GM23338 (cell line): ENCODE measurements at regions not wholly inside any gene's neighbourhood (a gene's known extent, or its start where the extent isn't known, plus 50 kb on each side); places are given as distances from the start of the nearest gene placed in this dataset.

Source experiments
- ATAC-seq: fragments of 200-7000 bp; cut with Tn5 transposase; 3 replicates; pipeline ENCODE4 v1.9.1; 2020
- DNase-seq: peaks from one replicate; pipeline ENCODE4 v3.0.0-alpha.2; 2015; ENCODE audit warnings: low spot score
- H2AFZ ChIP-seq: fragments of 200-600 bp; sonication (generic); 2 replicates; pipeline ENCODE4 v1.8.0; 2016; ENCODE audit warnings: antibody characterized with exemption, mild to moderate bottlenecking, moderate library complexity
- H3F3A ChIP-seq: fragments of 200-600 bp; sonication (generic); replicated peaks from 2 replicates; pipeline ENCODE4 v1.8.0; 2017; ENCODE audit warnings: antibody characterized with exemption, mixed run types, low read depth
- H3K27ac ChIP-seq: fragments of 200-600 bp; sonication (generic); 2 replicates; pipeline ENCODE4 v1.6.1; 2016; ENCODE audit warnings: low read depth
- H3K27me3 ChIP-seq: fragments of 200-600 bp; sonication (generic); 2 replicates; pipeline ENCODE4 v1.8.0; 2016; ENCODE audit warnings: mild to moderate bottlenecking, mixed run types, moderate library complexity; ENCODE audit not compliant: insufficient read depth
- H3K36me3 ChIP-seq: fragments of 200-600 bp; sonication (generic); 2 replicates; pipeline ENCODE4 v1.8.0; 2016; ENCODE audit warnings: mild to moderate bottlenecking; ENCODE audit not compliant: insufficient read depth
- H3K4me1 ChIP-seq: fragments of 200-600 bp; sonication (generic); 2 replicates; pipeline ENCODE4 v1.8.0; 2016; ENCODE audit warnings: mild to moderate bottlenecking, moderate library complexity; ENCODE audit not compliant: insufficient read depth
- H3K4me2 ChIP-seq: fragments of 200-600 bp; sonication (generic); 2 replicates; pipeline ENCODE4 v1.7.1; 2017; ENCODE audit warnings: mixed run types
- H3K4me3 ChIP-seq: fragments of 200-600 bp; sonication (generic); 2 replicates; pipeline ENCODE4 v1.6.1; 2016; ENCODE audit warnings: mixed run types
- H3K79me2 ChIP-seq: fragments of 200-600 bp; sonication (generic); replicated peaks from 2 replicates; pipeline ENCODE4 v1.8.0; 2017; ENCODE audit warnings: mild to moderate bottlenecking; ENCODE audit not compliant: insufficient read depth
- H3K9me2 ChIP-seq: fragments of 200-600 bp; sonication (generic); 2 replicates; pipeline ENCODE4 v1.8.0; 2017; ENCODE audit not compliant: insufficient read depth
- H4K20me1 ChIP-seq: fragments of 200-600 bp; sonication (generic); replicated peaks from 2 replicates; pipeline ENCODE4 v1.8.0; 2017; ENCODE audit warnings: mild to moderate bottlenecking; ENCODE audit not compliant: insufficient read depth
- H3K27ac Mint-ChIP-seq: 2 replicates; pipeline ENCODE4 v1.8.0; 2020; ENCODE audit warnings: inconsistent platforms, mild to moderate bottlenecking, moderate library complexity, mixed read lengths
- H3K27me3 Mint-ChIP-seq: 3 replicates; pipeline ENCODE4 v1.8.0; 2022; ENCODE audit warnings: low read depth, mild to moderate bottlenecking, moderate library complexity, mixed read lengths, inconsistent platforms; ENCODE audit not compliant: insufficient read depth, poor library complexity
- H3K36me3 Mint-ChIP-seq: 3 replicates; pipeline ENCODE4 v1.8.0; 2021; ENCODE audit warnings: low read depth, mild to moderate bottlenecking, inconsistent platforms, moderate library complexity, mixed read lengths
- H3K4me1 Mint-ChIP-seq: 3 replicates; pipeline ENCODE4 v1.8.0; 2020; ENCODE audit warnings: mild to moderate bottlenecking, inconsistent platforms, mixed read lengths
- H3K4me3 Mint-ChIP-seq: 3 replicates; pipeline ENCODE4 v1.8.0; 2021; ENCODE audit warnings: moderate library complexity, mild to moderate bottlenecking, inconsistent platforms, mixed read lengths
- H3K9me3 Mint-ChIP-seq: 3 replicates; pipeline ENCODE4 v1.8.0; 2020; ENCODE audit warnings: moderate library complexity, mild to moderate bottlenecking, inconsistent platforms, mixed read lengths
- CREB1 ChIP-seq: fragments of 250-450 bp; sonication (Bioruptor Pico); IDR thresholded peaks from 2 replicates; pipeline ENCODE4 v1.5.0; 2020; ENCODE audit warnings: low read depth, mild to moderate bottlenecking, moderate library complexity
- EZH2 ChIP-seq: fragments of 200-600 bp; sonication (generic); IDR thresholded peaks from one replicate; pipeline ENCODE4 v1.8.0; 2017; ENCODE audit warnings: antibody characterized with exemption, mild to moderate bottlenecking, low read depth; ENCODE audit not compliant: unreplicated experiment
- JUNB ChIP-seq: IDR thresholded peaks from one replicate; pipeline ENCODE4 v1.6.1; 2016; ENCODE audit warnings: antibody characterized with exemption; ENCODE audit not compliant: unreplicated experiment
- NANOG ChIP-seq: IDR thresholded peaks from 2 replicates; pipeline ENCODE4 v1.6.1; 2016; ENCODE audit warnings: antibody characterized with exemption, borderline replicate concordance
- POLR2AphosphoS5 ChIP-seq: IDR thresholded peaks from 2 replicates; pipeline ENCODE4 v1.6.1; 2016; ENCODE audit warnings: antibody characterized with exemption, low read depth
- STAT1 ChIP-seq: IDR thresholded peaks from one replicate; pipeline ENCODE4 v1.6.1; 2016; ENCODE audit warnings: antibody characterized with exemption; ENCODE audit not compliant: unreplicated experiment
- ZNF114 ChIP-seq: fragments of 250-450 bp; sonication (Bioruptor Pico); IDR thresholded peaks from 2 replicates; pipeline ENCODE4 v1.5.0; 2020; ENCODE audit warnings: mild to moderate bottlenecking, moderate library complexity
- TF ChIP-seq, protein P1 (sequence below): IDR thresholded peaks from 2 replicates; pipeline ENCODE4 v1.6.1; 2016; ENCODE audit warnings: antibody characterized with exemption
- TF ChIP-seq, protein P2 (sequence below): fragments of 250-450 bp; sonication (Bioruptor Pico); IDR thresholded peaks from 2 replicates; pipeline ENCODE4 v1.5.0; 2020; ENCODE audit warnings: mild to moderate bottlenecking, moderate library complexity
- TF ChIP-seq, protein P3 (sequence below): IDR thresholded peaks from one replicate; pipeline ENCODE4 v1.6.1; 2018; ENCODE audit warnings: antibody characterized with exemption; ENCODE audit not compliant: unreplicated experiment

DNA sequence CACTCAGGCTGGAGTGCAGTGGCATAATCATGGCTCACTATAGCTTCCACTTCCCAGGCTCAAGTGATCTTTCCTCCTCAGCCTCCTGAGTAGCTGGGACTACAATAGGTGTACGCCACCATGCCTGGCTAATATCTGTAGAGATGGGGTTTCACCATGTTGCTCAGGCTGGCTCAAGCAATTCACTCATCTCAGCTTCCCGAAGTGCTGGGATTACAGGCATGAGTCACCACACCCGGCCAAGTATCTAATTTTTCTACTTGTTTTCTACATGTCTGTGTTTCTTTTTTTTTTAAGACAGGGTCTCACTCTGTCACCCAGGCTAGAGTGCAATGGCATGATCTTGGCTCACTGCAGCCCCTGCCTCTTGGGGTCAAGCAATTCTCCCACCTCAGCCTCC, 119.7 kb upstream of the MED13L start:
- H3K4me1 Mint-ChIP-seq = no peaks in the 10 kb centered on the region
- H3K9me3 Mint-ChIP-seq = peaks cover 3% of the 10 kb centered on the region; the same call in 1 of the 3 replicates

DNA sequence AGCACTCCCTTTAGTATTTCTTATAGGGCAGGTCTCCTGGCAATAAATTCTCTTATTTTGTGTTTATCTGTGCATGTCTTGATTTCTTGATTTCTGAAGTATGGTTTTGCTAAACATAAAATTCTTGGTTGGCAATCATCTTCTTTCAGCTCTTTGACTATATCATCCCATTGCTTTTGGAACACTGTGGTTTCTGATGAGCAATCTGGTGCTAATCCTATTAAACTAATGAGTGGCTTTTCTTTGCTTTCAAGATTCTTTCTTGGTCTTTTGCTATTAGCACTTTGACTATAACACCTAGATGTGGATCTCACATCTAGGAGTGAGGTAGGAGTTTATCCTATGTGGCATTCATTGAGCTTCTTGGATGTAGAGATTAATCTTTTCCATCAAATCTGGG, 120.7 kb upstream of the MED13L start:
- no peak overlapping the region for H3K4me3 Mint-ChIP-seq
- no peaks in the 10 kb centered on the region for H3K4me1 ChIP-seq
- no peak for DNase-seq
- peaks cover 3% of the 10 kb centered on the region; the same call in 1 of the 3 replicates for H3K9me3 Mint-ChIP-seq
- H3K27me3 ChIP-seq = no peaks in the 10 kb centered on the region
- no peak overlapping the region for H3K27ac Mint-ChIP-seq
- H4K20me1 ChIP-seq = no peaks in the 10 kb centered on the region
- no peaks in the 10 kb centered on the region for H3K36me3 Mint-ChIP-seq
- H3K4me2 ChIP-seq = no peak overlapping the region
- no peak for ATAC-seq
- H3F3A ChIP-seq = no peaks in the 10 kb centered on the region
- H3K9me2 ChIP-seq = no peaks in the 10 kb centered on the region
- H3K4me3 ChIP-seq = no peak overlapping the region
- H3K36me3 ChIP-seq = no peaks in the 10 kb centered on the region
- H3K79me2 ChIP-seq = no peaks in the 10 kb centered on the region
- no peak overlapping the region for H3K27ac ChIP-seq
- H3K4me1 Mint-ChIP-seq = no peaks in the 10 kb centered on the region
- H2AFZ ChIP-seq = no peak overlapping the region
- H3K27me3 Mint-ChIP-seq = peaks cover 5% of the 10 kb centered on the region
- TF ChIP-seq STAT1 = no peak
- no peak for TF ChIP-seq JUNB
- TF ChIP-seq EZH2 = no peak
- no peak for TF ChIP-seq POLR2AphosphoS5
- TF ChIP-seq, protein P1, sequence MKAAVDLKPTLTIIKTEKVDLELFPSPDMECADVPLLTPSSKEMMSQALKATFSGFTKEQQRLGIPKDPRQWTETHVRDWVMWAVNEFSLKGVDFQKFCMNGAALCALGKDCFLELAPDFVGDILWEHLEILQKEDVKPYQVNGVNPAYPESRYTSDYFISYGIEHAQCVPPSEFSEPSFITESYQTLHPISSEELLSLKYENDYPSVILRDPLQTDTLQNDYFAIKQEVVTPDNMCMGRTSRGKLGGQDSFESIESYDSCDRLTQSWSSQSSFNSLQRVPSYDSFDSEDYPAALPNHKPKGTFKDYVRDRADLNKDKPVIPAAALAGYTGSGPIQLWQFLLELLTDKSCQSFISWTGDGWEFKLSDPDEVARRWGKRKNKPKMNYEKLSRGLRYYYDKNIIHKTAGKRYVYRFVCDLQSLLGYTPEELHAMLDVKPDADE = no peak
- TF ChIP-seq CREB1 = no peak
- TF ChIP-seq, protein P2, sequence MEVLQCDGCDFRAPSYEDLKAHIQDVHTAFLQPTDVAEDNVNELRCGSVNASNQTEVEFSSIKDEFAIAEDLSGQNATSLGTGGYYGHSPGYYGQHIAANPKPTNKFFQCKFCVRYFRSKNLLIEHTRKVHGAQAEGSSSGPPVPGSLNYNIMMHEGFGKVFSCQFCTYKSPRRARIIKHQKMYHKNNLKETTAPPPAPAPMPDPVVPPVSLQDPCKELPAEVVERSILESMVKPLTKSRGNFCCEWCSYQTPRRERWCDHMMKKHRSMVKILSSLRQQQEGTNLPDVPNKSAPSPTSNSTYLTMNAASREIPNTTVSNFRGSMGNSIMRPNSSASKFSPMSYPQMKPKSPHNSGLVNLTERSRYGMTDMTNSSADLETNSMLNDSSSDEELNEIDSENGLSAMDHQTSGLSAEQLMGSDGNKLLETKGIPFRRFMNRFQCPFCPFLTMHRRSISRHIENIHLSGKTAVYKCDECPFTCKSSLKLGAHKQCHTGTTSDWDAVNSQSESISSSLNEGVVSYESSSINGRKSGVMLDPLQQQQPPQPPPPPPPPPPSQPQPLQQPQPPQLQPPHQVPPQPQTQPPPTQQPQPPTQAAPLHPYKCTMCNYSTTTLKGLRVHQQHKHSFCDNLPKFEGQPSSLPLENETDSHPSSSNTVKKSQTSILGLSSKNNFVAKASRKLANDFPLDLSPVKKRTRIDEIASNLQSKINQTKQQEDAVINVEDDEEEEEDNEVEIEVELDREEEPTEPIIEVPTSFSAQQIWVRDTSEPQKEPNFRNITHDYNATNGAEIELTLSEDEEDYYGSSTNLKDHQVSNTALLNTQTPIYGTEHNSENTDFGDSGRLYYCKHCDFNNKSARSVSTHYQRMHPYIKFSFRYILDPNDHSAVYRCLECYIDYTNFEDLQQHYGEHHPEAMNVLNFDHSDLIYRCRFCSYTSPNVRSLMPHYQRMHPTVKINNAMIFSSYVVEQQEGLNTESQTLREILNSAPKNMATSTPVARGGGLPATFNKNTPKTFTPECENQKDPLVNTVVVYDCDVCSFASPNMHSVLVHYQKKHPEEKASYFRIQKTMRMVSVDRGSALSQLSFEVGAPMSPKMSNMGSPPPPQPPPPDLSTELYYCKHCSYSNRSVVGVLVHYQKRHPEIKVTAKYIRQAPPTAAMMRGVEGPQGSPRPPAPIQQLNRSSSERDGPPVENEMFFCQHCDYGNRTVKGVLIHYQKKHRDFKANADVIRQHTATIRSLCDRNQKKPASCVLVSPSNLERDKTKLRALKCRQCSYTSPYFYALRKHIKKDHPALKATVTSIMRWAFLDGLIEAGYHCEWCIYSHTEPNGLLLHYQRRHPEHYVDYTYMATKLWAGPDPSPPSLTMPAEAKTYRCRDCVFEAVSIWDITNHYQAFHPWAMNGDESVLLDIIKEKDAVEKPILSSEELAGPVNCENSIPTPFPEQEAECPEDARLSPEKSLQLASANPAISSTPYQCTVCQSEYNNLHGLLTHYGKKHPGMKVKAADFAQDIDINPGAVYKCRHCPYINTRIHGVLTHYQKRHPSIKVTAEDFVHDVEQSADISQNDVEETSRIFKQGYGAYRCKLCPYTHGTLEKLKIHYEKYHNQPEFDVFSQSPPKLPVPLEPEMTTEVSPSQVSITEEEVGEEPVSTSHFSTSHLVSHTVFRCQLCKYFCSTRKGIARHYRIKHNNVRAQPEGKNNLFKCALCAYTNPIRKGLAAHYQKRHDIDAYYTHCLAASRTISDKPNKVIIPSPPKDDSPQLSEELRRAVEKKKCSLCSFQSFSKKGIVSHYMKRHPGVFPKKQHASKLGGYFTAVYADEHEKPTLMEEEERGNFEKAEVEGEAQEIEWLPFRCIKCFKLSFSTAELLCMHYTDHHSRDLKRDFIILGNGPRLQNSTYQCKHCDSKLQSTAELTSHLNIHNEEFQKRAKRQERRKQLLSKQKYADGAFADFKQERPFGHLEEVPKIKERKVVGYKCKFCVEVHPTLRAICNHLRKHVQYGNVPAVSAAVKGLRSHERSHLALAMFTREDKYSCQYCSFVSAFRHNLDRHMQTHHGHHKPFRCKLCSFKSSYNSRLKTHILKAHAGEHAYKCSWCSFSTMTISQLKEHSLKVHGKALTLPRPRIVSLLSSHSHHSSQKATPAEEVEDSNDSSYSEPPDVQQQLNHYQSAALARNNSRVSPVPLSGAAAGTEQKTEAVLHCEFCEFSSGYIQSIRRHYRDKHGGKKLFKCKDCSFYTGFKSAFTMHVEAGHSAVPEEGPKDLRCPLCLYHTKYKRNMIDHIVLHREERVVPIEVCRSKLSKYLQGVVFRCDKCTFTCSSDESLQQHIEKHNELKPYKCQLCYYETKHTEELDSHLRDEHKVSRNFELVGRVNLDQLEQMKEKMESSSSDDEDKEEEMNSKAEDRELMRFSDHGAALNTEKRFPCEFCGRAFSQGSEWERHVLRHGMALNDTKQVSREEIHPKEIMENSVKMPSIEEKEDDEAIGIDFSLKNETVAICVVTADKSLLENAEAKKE (CRISPR knock-in tag) = no peak
- TF ChIP-seq ZNF114 (CRISPR knock-in tag) = no peak
- no peak for TF ChIP-seq NANOG

More for the DNA sequence above, 119.7 kb upstream of the MED13L start:
- H3K36me3 Mint-ChIP-seq = no peaks in the 10 kb centered on the region
- Histone ChIP-seq H3K27me3 (no peaks in the 10 kb centered on the region), H3K4me2 (no peak overlapping the region), H3K27ac (no peak overlapping the region), H3K4me3 (no peak overlapping the region), H4K20me1 (no peaks in the 10 kb centered on the region), H3K9me2 (no peaks in the 10 kb centered on the region), H3F3A (no peaks in the 10 kb centered on the region), H3K79me2 (no peaks in the 10 kb centered on the region), H2AFZ (no peak overlapping the region), H3K36me3 (no peaks in the 10 kb centered on the region), H3K4me1 (no peaks in the 10 kb centered on the region)
- H3K27ac Mint-ChIP-seq = no peak overlapping the region
- ATAC-seq (no peak), DNase-seq (no peak)
- TF ChIP-seq STAT1 (no peak), CREB1 (no peak), EZH2 (no peak), POLR2AphosphoS5 (no peak)
- TF ChIP-seq, protein P3, sequence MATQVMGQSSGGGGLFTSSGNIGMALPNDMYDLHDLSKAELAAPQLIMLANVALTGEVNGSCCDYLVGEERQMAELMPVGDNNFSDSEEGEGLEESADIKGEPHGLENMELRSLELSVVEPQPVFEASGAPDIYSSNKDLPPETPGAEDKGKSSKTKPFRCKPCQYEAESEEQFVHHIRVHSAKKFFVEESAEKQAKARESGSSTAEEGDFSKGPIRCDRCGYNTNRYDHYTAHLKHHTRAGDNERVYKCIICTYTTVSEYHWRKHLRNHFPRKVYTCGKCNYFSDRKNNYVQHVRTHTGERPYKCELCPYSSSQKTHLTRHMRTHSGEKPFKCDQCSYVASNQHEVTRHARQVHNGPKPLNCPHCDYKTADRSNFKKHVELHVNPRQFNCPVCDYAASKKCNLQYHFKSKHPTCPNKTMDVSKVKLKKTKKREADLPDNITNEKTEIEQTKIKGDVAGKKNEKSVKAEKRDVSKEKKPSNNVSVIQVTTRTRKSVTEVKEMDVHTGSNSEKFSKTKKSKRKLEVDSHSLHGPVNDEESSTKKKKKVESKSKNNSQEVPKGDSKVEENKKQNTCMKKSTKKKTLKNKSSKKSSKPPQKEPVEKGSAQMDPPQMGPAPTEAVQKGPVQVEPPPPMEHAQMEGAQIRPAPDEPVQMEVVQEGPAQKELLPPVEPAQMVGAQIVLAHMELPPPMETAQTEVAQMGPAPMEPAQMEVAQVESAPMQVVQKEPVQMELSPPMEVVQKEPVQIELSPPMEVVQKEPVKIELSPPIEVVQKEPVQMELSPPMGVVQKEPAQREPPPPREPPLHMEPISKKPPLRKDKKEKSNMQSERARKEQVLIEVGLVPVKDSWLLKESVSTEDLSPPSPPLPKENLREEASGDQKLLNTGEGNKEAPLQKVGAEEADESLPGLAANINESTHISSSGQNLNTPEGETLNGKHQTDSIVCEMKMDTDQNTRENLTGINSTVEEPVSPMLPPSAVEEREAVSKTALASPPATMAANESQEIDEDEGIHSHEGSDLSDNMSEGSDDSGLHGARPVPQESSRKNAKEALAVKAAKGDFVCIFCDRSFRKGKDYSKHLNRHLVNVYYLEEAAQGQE = no peak
- H3K27me3 Mint-ChIP-seq = peaks cover 4% of the 10 kb centered on the region
- no peak overlapping the region for H3K4me3 Mint-ChIP-seq
